Panc1 (cell line): ENCODE measurements at regions not wholly inside any gene's neighbourhood (a gene's known extent, or its start where the extent isn't known, plus 50 kb on each side); places are given as distances from the start of the nearest gene placed in this dataset.

Experiments
- ATAC-seq: fragments of 200-7000 bp; cut with Tn5 transposase; 2 replicates; pipeline ENCODE4 v1.9.1; 2020; ENCODE audit warnings: mild to moderate bottlenecking, moderate library complexity
- BruUV-seq: library from RNA; stranded (reverse); fragments of 400-500 nt; replicated peaks from 2 replicates; lab custom pipeline; 2021; lab: Mats Ljungman, UMichigan
- CTCF ChIA-PET: fragments of 300-600 bp; sonication (Branson Sonifier 250); formaldehyde crosslinking; loops from one replicate; lab custom pipeline; 2022; ENCODE audit warnings: antibody characterized with exemption; lab: Charles Lee
- POLR2A ChIA-PET: fragments of 300-600 bp; sonication (Branson Sonifier 250); formaldehyde crosslinking; loops from one replicate; lab custom pipeline; 2022; ENCODE audit warnings: antibody characterized with exemption; lab: Charles Lee
- DNase-seq: peaks from one replicate; pipeline ENCODE4 v3.0.0-alpha.2; 2010; ENCODE audit warnings: low read depth, low spot score
- H3K27ac ChIP-seq: 2 replicates; pipeline ENCODE4 v1.5.1; 2011; ENCODE audit warnings: mild to moderate bottlenecking, low read length, inconsistent platforms
- H3K27me3 ChIP-seq: fragments of 200-500 bp; sonication (Bioruptor generic); 2 replicates; pipeline ENCODE4 v1.6.0; 2014; ENCODE audit warnings: low read length, inconsistent platforms; ENCODE audit not compliant: control insufficient read depth, insufficient read depth
- H3K36me3 ChIP-seq: fragments of 200-500 bp; sonication (Bioruptor generic); 2 replicates; pipeline ENCODE4 v1.5.1; 2014; ENCODE audit warnings: inconsistent platforms, mild to moderate bottlenecking, low read length, moderate library complexity; ENCODE audit not compliant: control insufficient read depth, insufficient read depth
- H3K4me1 ChIP-seq: 2 replicates; pipeline ENCODE4 v1.5.1; 2011; ENCODE audit warnings: inconsistent platforms, mild to moderate bottlenecking, low read length, moderate library complexity; ENCODE audit not compliant: control insufficient read depth, insufficient read depth
- H3K4me3 ChIP-seq, 2 experiments: 2 replicates each; pipeline ENCODE4 v1.5.1; 2011 to 2012; ENCODE audit warnings: low read depth in 2 of 2, low read length in 2 of 2, mild to moderate bottlenecking in 2 of 2, inconsistent platforms in 1 of 2, moderate library complexity in 1 of 2
- H3K9me3 ChIP-seq: fragments of 200-500 bp; sonication (Bioruptor generic); 2 replicates; pipeline ENCODE4 v1.5.1; 2014; ENCODE audit warnings: low read depth, mild to moderate bottlenecking, inconsistent platforms, low read length, moderate library complexity; ENCODE audit not compliant: control insufficient read depth, insufficient read depth
- CTCF ChIP-seq: fragments of 450-650 bp; IDR thresholded peaks from 2 replicates; pipeline ENCODE4 v1.5.1; 2017; ENCODE audit warnings: mild to moderate bottlenecking
- POLR2AphosphoS5 ChIP-seq: IDR thresholded peaks from 2 replicates; pipeline ENCODE4 v1.6.1; 2012; ENCODE audit warnings: mild to moderate bottlenecking, low read depth, low read length, moderate library complexity
- REST ChIP-seq, 2 experiments: IDR thresholded peaks; 2 replicates each; pipeline ENCODE4 v1.6.1; 2011 to 2012; ENCODE audit warnings: low read depth in 2 of 2, control low read depth in 1 of 2, low read length in 1 of 2, mild to moderate bottlenecking in 1 of 2, moderate library complexity in 1 of 2; ENCODE audit not compliant: insufficient read depth in 1 of 2
- SIN3A ChIP-seq: IDR thresholded peaks from 2 replicates; pipeline ENCODE4 v1.6.1; 2012; ENCODE audit warnings: low read depth, mild to moderate bottlenecking, low read length, moderate library complexity, borderline replicate concordance; ENCODE audit not compliant: insufficient read depth
- TCF7L2 ChIP-seq: IDR thresholded peaks from 2 replicates; pipeline ENCODE4 v1.6.1; 2011; ENCODE audit warnings: mild to moderate bottlenecking, low read depth, low read length, inconsistent platforms
- in situ Hi-C: cut with HindIII; loops from 2 replicates; pipeline ENCODE4 v1.10.0; 2016; ENCODE audit warnings: low sequenced_read_pairs, low pct_unique_long_range_greater_than_20kb
- intact Hi-C: fragments of 100-400 bp; cut with micrococcal nuclease; formaldehyde crosslinking; loops from one replicate; pipeline ENCODE4 v1.10.0; 2022; ENCODE audit not compliant: unreplicated experiment

GRCh38 chr5:1945606-1946005 is 62.9 kb upstream of the IRX4 start:
- in situ Hi-C loops (no loop called here), intact Hi-C loops (no loop called here)
- POLR2A ChIA-PET: no interaction called here
- H3K4me1 ChIP-seq: no peaks in the 10 kb centered on the region
- DNase-seq (no peak), ATAC-seq (no peak)
- H3K4me3 ChIP-seq: no peak overlapping the region
- no peaks in the 10 kb centered on the region for H3K9me3 ChIP-seq
- peaks cover 19% of the 10 kb centered on the region for H3K27me3 ChIP-seq
- TF ChIP-seq POLR2AphosphoS5: no peak
- no peak for TF ChIP-seq TCF7L2
- no peak for TF ChIP-seq SIN3A
- TF ChIP-seq REST (IDR thresholded peaks at IDR 0.05; ENCODE audit: insufficient read depth in 1 of 2, low read depth in 2 of 2, low read length in 1 of 2): no peak
- no peak for TF ChIP-seq CTCF
- no peak overlapping the region for H3K27ac ChIP-seq
- no peaks in the 10 kb centered on the region for H3K36me3 ChIP-seq
- BruUV-seq: no TSS peak
- CTCF ChIA-PET: no interaction called here

- TF ChIP-seq POLR2AphosphoS5 (no peak), REST (IDR thresholded peaks at IDR 0.05; ENCODE audit: insufficient read depth in 1 of 2, low read depth in 2 of 2, low read length in 1 of 2) (no peak), TCF7L2 (no peak)
- no peak for ATAC-seq
- Histone ChIP-seq H3K27me3 (peaks cover 19% of the 10 kb centered on the region), H3K27ac (no peak overlapping the region), H3K9me3 (no peaks in the 10 kb centered on the region), H3K4me1 (no peaks in the 10 kb centered on the region), H3K36me3 (no peaks in the 10 kb centered on the region), H3K4me3 (no peak overlapping the region)
- CTCF ChIA-PET: no interaction called here
- no peak for DNase-seq
- BruUV-seq: no TSS peak
- in situ Hi-C loops (no loop called here), intact Hi-C loops (no loop called here)
- POLR2A ChIA-PET: no interaction called here
Observed at GRCh38 chr5:1944408-1944807, 61.7 kb upstream of the IRX4 start.
